ENCODE measurements at regions not wholly inside any gene's neighbourhood (a gene's known extent, or its start where the extent isn't known, plus 50 kb on each side); places are given as distances from the start of the nearest gene placed in this dataset.
"Not testable (repeated sequence)": the region's sequence is repeated elsewhere in the genome, so short reads cannot be mapped to it uniquely, and the experiment has no call there.

DNA sequence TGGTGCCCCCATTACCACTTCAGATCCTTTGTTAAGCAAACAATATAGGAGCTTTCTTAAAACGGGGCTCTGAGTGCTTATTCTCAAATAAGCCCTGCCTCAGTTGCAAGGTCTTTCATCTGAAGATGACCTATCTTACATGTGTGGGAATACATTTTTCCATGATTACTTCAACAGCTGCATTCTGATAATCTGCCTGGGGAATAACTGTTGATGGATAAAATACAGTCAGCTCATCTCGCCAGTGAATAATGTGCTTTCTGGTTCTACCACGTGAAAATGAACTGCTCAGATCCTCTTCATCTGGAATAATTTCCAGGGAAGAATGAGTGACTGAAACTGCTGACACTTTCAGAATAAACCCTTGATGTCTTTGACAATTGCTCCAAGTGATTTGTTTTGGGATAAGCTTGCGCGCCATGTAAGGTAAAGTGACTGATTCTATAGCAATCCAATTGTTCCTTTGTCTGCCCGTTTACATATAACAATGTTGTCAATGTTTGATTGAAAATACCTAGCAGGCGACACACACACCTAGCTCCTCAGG is 161.3 kb downstream of the RTL9 start:
- DNase-seq = no peak

- DNase-seq = not testable (repeated sequence)
These were observed 162.0 kb downstream of the RTL9 start for GRCh38 chrX:110520652-110521051.

DNA sequence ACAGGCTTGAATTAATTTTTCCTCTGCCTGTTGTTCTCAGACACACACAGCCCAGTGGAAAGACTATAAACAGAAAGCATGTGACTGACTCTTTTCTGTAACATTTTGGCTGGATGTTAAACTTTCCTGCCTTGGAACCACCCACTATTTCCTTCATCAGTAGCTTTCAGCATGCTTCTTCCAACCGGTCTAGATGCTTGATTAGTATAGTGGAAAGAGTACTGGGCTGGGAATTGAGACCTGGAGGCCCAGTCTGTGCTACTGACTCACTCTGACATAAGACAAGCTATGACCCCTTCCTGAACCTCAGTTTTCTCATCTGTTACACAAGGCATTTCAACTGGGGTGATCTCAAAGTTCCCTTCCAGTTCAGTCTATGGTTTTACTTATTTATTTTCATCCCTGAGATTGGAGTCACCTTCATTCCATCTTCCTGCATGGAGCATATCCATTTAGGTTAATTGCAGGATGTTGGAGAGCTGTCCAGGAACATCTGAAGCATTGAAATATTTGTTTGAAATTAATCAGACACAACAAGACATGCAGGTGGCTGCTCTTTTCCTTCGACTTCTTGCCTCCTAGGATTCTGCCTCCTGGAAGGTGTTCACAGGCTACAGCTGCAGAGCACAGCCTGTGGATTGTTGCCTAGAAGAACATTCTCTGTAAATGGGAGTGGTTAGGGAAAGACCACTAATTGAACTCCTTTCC is 173.4 kb downstream of the RTL9 start:
- peak; percentile 1 for DNase-seq

DNA sequence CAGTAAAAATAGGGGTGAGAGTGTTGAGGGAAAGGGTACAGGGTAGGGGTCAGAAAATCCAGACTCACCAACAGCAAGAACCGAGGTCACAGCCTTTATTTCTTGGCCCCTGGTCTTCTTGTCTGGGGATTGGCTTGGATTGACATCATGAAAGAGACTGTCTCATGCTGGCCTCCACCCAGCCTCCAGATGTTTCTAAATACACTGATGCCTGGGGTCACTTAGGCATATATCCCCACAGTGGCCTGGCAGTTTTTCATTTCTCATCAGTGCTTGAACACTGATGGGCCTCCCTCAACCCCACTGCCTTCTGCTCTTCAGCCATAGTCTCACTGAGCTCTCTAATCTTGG is 173.9 kb downstream of the RTL9 start:
- DNase-seq = no peak

DNA sequence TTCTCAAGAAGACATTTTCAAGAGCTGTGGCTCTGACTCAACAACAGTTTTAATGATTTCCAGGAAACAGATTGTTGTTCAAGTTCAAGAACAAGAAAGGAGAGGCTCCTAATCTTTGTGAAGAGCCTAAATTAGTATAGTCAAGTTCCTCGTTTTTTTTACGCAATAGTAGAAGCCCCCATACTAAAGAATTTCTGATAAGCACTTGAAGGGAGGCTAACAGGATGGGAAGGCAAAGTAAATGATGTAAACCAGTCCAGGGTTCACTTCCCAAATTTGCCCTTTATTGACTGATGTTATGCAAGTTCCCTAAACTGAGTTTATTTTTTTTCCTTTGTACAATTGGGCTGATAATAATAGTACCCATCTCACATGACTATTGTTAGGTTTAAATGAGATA is 178.2 kb downstream of the RTL9 start:
- no peak for DNase-seq

GRCh38 chrX:110541266-110541665 is 182.6 kb downstream of the RTL9 start:
- DNase-seq = peak; percentile 3

- not testable (repeated sequence) for DNase-seq
These were observed 192.2 kb downstream of the RTL9 start for GRCh38 chrX:110550854-110551253.

GRCh38 chrX:110557864-110558263 is 199.2 kb downstream of the RTL9 start:
- no peak for DNase-seq

GRCh38 chrX:110558406-110558805 is 199.8 kb downstream of the RTL9 start:
- no peak for DNase-seq

GRCh38 chrX:110561034-110561433 is 202.4 kb downstream of the RTL9 start:
- DNase-seq = peak; percentile 76

DNA sequence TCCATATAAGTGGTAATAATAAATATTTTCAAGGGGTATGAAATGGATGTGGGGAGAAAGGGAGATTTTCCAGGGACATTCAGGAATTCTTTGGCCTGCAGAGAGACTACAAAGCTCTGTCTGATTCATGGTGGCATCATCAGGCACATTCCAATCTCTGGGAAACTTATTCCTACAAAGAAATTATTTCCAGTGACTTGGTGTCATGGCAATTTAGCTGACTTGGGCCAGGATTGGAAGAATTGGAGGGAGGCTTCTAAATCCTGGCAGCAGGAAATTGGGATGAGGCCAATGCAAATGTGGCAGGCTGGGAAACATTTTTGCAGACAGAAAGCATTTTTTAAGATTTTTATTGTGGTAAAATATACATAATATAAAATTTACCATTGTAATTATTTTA is 204.6 kb downstream of the RTL9 start:
- DNase-seq = peak; percentile 76

DNA sequence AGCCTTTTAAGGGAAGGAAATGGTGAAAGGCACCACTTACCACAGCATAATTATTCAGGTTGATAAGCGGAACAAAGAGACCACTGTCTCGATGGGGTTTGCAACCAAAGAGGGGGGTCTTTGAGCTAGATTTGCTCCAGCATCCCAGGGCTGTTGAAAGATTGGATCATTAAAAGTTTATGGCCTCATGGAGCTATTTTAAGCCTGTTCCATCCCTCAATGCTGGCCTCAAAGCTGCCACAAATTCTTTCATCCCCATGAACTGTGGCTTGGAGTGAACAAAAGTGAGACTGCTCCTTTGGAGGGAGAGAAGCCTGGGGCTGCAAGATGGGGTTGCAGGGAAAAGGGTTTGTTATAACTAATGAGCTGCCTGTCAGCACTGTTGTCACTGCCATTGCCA is 209.8 kb downstream of the RTL9 start:
- DNase-seq = no peak

DNA sequence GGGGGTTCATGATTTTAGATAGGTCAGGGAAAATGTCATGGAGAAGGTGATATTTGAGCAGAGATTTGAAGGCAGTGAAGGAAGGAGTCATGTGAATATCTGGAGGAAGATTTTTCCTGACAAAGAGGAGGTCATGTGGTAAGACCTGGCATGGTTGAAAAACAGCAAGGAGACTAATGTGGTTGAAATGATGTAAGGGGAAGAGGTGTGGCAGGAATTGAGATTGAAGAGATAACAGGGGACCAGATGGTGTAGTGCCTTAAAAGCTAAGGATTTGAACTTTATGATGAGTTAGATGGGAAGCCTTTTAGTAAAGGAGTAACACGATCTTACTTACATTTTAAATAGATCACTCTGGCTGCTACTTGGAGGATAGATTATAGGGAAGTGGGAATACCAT is 210.9 kb downstream of the RTL9 start:
- DNase-seq = peak; percentile 23

DNA sequence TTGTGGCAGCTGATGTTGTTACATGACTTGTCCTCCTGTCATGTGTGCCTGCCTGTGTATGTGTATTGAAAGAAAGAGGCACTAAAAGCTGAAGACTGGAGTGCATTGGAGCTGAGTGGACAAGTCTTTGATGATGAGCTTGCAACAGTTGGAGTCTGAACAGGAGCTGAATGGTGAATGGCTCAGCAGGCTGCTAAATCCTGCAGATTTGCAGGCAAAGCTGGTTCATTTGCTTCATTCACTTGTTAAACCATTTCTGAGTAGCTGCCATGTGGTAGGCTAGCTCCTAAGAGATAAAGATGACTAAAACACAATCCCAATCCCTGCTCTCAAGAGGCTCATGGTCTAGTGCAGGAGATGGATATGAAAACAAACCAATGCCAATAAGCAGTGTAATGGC is 217.3 kb downstream of the CHRDL1 start:
- DNase-seq = no peak

DNA sequence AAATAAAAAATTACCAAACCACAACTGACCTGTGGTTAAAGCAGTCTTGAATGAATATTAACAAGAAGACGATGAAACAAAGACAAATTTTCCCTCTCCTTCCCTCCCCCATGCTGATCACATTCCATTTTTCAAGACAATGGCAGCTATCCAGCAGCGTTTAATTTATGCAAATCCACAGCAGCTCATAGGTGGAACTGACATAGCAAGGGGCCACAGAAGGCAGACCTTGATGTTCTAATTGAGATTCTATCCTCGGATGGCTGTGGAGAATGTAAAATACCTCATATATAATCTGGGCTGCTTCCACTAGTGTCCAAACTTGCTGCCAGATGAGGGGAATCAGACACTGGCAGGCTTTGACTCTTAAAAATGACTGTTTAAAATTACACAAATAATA is 211.5 kb downstream of the CHRDL1 start:
- no peak for DNase-seq

- no peak for DNase-seq
These were observed 207.5 kb downstream of the CHRDL1 start for GRCh38 chrX:110588164-110588563.

GRCh38 chrX:110588853-110589252 is 206.8 kb downstream of the CHRDL1 start:
- DNase-seq = no peak

DNA sequence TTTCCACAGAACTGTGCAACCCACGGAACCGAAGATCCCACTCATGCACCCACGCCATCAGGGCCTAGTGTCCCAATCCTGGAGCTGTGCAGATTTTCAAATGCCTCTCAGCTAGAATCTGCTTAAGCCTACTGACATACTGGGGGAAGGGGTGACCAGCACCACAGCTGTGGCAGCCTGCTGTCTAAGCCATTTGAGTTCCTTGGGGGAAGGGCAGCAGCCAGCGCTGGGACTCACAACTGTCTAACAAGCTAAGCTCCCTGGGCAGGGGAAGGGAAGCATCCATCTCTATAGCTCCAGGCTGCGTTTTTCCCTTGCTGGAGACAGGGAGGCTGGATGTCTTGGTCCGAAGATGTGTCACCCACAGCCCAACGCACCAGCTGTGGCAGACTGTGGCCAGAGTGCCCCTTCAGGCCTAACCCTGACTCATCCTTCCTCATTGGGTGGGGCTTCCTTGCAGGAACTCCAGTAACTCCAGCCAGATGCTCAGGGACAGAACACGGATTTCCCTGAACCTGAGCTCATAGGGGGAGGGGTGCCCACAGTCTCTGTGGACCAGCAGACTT is 194.8 kb downstream of the CHRDL1 start:
- no peak for DNase-seq

- no peak for DNase-seq
These were observed 181.0 kb downstream of the CHRDL1 start for GRCh38 chrX:110614596-110614995.
